Parathyroid adenoma (tissue), 2 donors: ENCODE measurements at regions not wholly inside any gene's neighbourhood (a gene's known extent, or its start where the extent isn't known, plus 50 kb on each side); places are given as distances from the start of the nearest gene placed in this dataset.

Experiments
- H2AFZ ChIP-seq: fragments of 300-600 bp; sonication (generic); one replicate; pipeline ENCODE4 v1.7.0; 2017; ENCODE audit warnings: antibody characterized with exemption, mild to moderate bottlenecking
- H3K27ac ChIP-seq: fragments of 300-600 bp; sonication (generic); one replicate; pipeline ENCODE4 v1.7.0; 2017
- H3K27me3 ChIP-seq: fragments of 300-600 bp; sonication (generic); one replicate; pipeline ENCODE4 v1.7.0; 2017; ENCODE audit warnings: low read length; ENCODE audit not compliant: control insufficient read depth, insufficient read depth
- H3K36me3 ChIP-seq: fragments of 300-600 bp; sonication (generic); one replicate; pipeline ENCODE4 v1.7.0; 2017; ENCODE audit warnings: low read length; ENCODE audit not compliant: control insufficient read depth, insufficient read depth
- H3K4me1 ChIP-seq: fragments of 300-600 bp; sonication (generic); one replicate; pipeline ENCODE4 v1.7.0; 2017; ENCODE audit warnings: control low read depth
- H3K4me2 ChIP-seq: fragments of 300-600 bp; sonication (generic); one replicate; pipeline ENCODE4 v1.7.0; 2017; ENCODE audit warnings: low read length
- H3K4me3 ChIP-seq: fragments of 300-600 bp; sonication (generic); one replicate; pipeline ENCODE4 v1.7.0; 2017; ENCODE audit warnings: low read depth, low read length
- H3K79me2 ChIP-seq: fragments of 300-600 bp; sonication (generic); one replicate; pipeline ENCODE4 v1.7.0; 2017; ENCODE audit warnings: control low read depth
- H3K9ac ChIP-seq: fragments of 300-600 bp; sonication (generic); one replicate; pipeline ENCODE4 v1.7.0; 2017; ENCODE audit warnings: mild to moderate bottlenecking
- H3K9me3 ChIP-seq: fragments of 300-600 bp; sonication (generic); one replicate; pipeline ENCODE4 v1.7.0; 2017; ENCODE audit warnings: low read length; ENCODE audit not compliant: control insufficient read depth
- TF ChIP-seq, protein P1 (sequence below): fragments of 300-600 bp; sonication (generic); IDR thresholded peaks from one replicate; pipeline ENCODE4 v1.7.0; 2017; ENCODE audit warnings: antibody characterized with exemption, mild to moderate bottlenecking
- donor health status: primary hyperparathyroidism.

DNA sequence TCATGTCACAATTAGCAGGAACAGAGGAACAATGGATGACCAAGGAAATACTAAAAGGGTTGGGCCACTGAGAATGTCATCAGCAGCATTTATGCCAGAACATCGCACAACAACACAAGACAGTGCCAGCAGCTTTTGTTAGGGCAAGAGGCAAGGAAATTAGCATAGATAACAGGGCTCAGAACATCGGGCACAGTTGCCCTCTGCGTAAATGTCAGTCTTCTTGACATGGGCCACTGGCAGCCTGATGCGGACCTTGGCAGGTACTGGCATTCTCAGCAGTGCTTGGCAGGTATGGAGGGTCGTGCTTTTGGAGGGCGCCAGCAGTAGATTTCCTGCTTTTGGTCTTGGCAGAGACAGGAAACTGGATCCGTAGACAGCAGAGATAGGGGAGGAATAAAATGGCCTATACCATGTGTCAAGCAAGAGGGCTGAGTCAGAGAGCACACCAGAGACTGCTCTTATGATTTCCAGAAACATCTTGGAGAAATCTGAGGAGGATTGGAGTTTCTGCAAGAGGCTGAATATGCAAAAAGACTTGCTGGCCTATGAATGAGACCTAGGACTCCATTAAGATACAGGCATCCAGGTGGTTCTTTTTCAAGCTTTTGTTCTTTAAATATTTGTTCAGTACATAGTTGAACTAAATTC is 371.5 kb upstream of the MTPN start:
- no peak overlapping the region for H3K4me3 ChIP-seq
- TF ChIP-seq, protein P1, sequence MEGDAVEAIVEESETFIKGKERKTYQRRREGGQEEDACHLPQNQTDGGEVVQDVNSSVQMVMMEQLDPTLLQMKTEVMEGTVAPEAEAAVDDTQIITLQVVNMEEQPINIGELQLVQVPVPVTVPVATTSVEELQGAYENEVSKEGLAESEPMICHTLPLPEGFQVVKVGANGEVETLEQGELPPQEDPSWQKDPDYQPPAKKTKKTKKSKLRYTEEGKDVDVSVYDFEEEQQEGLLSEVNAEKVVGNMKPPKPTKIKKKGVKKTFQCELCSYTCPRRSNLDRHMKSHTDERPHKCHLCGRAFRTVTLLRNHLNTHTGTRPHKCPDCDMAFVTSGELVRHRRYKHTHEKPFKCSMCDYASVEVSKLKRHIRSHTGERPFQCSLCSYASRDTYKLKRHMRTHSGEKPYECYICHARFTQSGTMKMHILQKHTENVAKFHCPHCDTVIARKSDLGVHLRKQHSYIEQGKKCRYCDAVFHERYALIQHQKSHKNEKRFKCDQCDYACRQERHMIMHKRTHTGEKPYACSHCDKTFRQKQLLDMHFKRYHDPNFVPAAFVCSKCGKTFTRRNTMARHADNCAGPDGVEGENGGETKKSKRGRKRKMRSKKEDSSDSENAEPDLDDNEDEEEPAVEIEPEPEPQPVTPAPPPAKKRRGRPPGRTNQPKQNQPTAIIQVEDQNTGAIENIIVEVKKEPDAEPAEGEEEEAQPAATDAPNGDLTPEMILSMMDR = no peak
- H3K4me2 ChIP-seq = no peak overlapping the region
- H3K36me3 ChIP-seq = no peaks in the 10 kb centered on the region
- H3K27me3 ChIP-seq = no peaks in the 10 kb centered on the region
- H3K9me3 ChIP-seq = no peaks in the 10 kb centered on the region
- no peaks in the 10 kb centered on the region for H3K79me2 ChIP-seq
- H3K9ac ChIP-seq = no peak overlapping the region
- no peak overlapping the region for H2AFZ ChIP-seq
- H3K27ac ChIP-seq = no peak overlapping the region
- no peaks in the 10 kb centered on the region for H3K4me1 ChIP-seq

DNA sequence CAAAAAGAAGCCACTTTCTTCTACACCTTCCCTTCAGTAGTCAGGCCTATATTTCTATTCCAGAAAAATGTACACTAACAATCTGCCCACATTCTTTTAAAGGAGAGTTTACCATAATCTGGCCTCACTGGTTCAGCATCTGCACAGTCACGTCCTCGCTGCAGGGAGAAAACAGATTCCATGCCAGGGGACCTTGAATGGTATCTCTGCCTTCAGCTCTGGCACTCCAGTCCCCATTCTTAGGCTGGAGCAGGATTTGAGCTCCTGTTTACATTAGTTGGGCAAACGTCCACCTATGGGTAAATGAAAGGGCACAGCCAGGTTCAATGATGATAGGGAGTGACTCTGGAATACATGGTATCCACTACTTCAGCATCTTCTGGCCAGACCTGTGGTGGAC is 371.0 kb upstream of the MTPN start:
- Histone ChIP-seq H3K36me3 (no peaks in the 10 kb centered on the region), H2AFZ (no peak overlapping the region), H3K27ac (no peak overlapping the region), H3K27me3 (no peaks in the 10 kb centered on the region), H3K4me3 (no peak overlapping the region), H3K9ac (no peak overlapping the region), H3K79me2 (no peaks in the 10 kb centered on the region), H3K9me3 (no peaks in the 10 kb centered on the region), H3K4me2 (no peak overlapping the region), H3K4me1 (no peaks in the 10 kb centered on the region)
- TF ChIP-seq, protein P1 = no peak

DNA sequence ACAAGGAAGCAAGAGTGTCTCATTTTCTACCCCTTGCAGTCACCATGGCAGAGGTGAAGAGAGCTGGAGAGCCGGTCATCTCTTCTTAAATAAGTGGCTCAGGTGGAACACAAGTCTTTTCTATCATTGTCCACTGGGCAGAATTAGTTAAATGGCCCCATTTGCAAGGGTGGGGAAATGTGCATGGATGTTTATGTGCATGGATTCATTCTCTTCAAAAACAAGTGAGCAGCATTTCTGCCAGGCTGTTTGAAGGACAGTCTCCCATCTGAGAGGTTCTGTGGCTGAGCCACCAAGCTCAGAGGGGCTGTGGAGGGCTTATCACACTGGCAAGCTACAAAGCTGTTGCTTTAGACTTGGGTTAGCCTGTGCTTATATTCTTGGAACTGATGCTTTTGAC is 370.3 kb upstream of the MTPN start:
- H3K27ac ChIP-seq = no peak overlapping the region
- no peaks in the 10 kb centered on the region for H3K79me2 ChIP-seq
- no peak overlapping the region for H3K4me2 ChIP-seq
- no peaks in the 10 kb centered on the region for H3K36me3 ChIP-seq
- TF ChIP-seq, protein P1 = no peak
- H3K9ac ChIP-seq = no peak overlapping the region
- no peak overlapping the region for H2AFZ ChIP-seq
- H3K4me3 ChIP-seq = no peak overlapping the region
- H3K9me3 ChIP-seq = no peaks in the 10 kb centered on the region
- no peaks in the 10 kb centered on the region for H3K4me1 ChIP-seq
- H3K27me3 ChIP-seq = no peaks in the 10 kb centered on the region

DNA sequence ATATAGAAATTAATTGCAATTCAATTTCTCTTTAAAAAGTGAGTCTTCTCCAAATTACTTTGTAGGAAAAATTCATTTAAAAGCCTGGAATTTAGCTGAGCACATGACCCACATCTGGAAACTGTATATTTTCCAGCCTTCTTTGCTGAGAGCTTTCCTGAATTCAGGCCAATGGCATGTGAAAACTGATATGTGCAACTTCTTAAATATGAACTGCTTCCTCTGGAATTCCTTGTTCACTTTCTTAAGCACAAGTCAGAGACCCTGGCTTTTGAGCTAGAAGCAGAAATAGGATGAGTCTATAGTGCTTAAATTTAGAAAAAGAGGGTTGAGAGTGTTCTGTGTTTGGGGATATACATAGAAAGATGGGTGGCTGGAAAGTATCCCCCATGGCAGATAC is 365.1 kb upstream of the MTPN start:
- H3K36me3 ChIP-seq = no peaks in the 10 kb centered on the region
- TF ChIP-seq, protein P1 = no peak
- no peak overlapping the region for H3K4me2 ChIP-seq
- no peaks in the 10 kb centered on the region for H3K79me2 ChIP-seq
- H3K9me3 ChIP-seq = no peaks in the 10 kb centered on the region
- no peak overlapping the region for H3K27ac ChIP-seq
- no peak overlapping the region for H3K9ac ChIP-seq
- H2AFZ ChIP-seq = no peak overlapping the region
- no peaks in the 10 kb centered on the region for H3K27me3 ChIP-seq
- no peaks in the 10 kb centered on the region for H3K4me1 ChIP-seq
- H3K4me3 ChIP-seq = no peak overlapping the region

DNA sequence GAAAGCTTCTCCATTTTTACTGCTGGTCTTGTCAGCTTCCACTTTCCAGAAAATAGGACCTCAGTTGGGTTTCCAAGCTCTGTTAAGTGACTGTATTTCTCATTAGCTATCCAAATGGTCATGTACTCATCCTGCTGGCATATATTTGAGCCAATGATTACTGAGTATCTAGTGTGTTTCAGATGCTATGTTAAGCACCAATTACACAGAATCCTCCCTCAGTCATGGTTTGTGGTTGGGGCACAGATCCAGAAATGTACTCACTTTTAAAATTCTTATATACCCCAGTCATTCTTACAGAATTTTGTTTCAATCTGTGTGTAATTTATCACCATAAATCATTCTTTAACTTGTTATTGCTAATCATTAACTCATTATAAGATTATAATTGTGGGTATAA is 362.3 kb upstream of the MTPN start:
- no peaks in the 10 kb centered on the region for H3K27me3 ChIP-seq
- H3K4me2 ChIP-seq = no peak overlapping the region
- no peaks in the 10 kb centered on the region for H3K9me3 ChIP-seq
- H3K4me3 ChIP-seq = no peak overlapping the region
- H3K36me3 ChIP-seq = no peaks in the 10 kb centered on the region
- H3K9ac ChIP-seq = no peak overlapping the region
- no peak overlapping the region for H3K27ac ChIP-seq
- H2AFZ ChIP-seq = no peak overlapping the region
- TF ChIP-seq, protein P1 = no peak
- H3K79me2 ChIP-seq = no peaks in the 10 kb centered on the region
- H3K4me1 ChIP-seq = no peaks in the 10 kb centered on the region
